Activated CD4-positive, alpha-beta memory T cell treated with anti-CD3 and anti-CD28 coated beads for 36 hours (primary cell): ENCODE measurements at regions not wholly inside any gene's neighbourhood (a gene's known extent, or its start where the extent isn't known, plus 50 kb on each side); places are given as distances from the start of the nearest gene placed in this dataset.

Experiments
- CTCF ChIA-PET: fragments of 350-600 bp; sonication (Branson Sonifier 250); formaldehyde crosslinking; loops from one replicate; lab custom pipeline; 2021; ENCODE audit warnings: antibody characterized with exemption, inconsistent platforms; lab: Charles Lee
- POLR2A ChIA-PET: fragments of 350-600 bp; sonication (Branson Sonifier 250); formaldehyde crosslinking; loops from one replicate; lab custom pipeline; 2021; ENCODE audit warnings: antibody characterized with exemption; lab: Charles Lee
- DNase-seq: peaks from one replicate; pipeline ENCODE4 v3.0.0-alpha.2; 2020
- H3K27ac Mint-ChIP-seq: one replicate; pipeline ENCODE4 v1.8.0; 2021; ENCODE audit warnings: mixed read lengths
- H3K27me3 Mint-ChIP-seq: one replicate; pipeline ENCODE4 v1.8.0; 2021; ENCODE audit warnings: mixed read lengths
- H3K36me3 Mint-ChIP-seq: one replicate; pipeline ENCODE4 v1.8.0; 2021; ENCODE audit warnings: mixed read lengths
- H3K4me1 Mint-ChIP-seq: one replicate; pipeline ENCODE4 v1.8.0; 2021; ENCODE audit warnings: low read depth, mixed read lengths
- H3K4me3 Mint-ChIP-seq: one replicate; pipeline ENCODE4 v1.8.0; 2021; ENCODE audit warnings: mild to moderate bottlenecking, mixed read lengths
- H3K9me3 Mint-ChIP-seq: one replicate; pipeline ENCODE4 v1.8.0; 2021; ENCODE audit warnings: mixed read lengths
- intact Hi-C: fragments of 100-400 bp; cut with micrococcal nuclease; formaldehyde crosslinking; loops from one replicate; pipeline ENCODE4 v1.15.1; 2023

GRCh38 chr1:83813576-83813975 is 185.4 kb downstream of the TTLL7 start:
- H3K36me3 Mint-ChIP-seq, result no peaks in the 10 kb centered on the region
- no peak overlapping the region for H3K27ac Mint-ChIP-seq
- CTCF ChIA-PET, result no interaction called here
- intact Hi-C loops, result no loop called here
- no peaks in the 10 kb centered on the region for H3K9me3 Mint-ChIP-seq
- no peaks in the 10 kb centered on the region for H3K27me3 Mint-ChIP-seq
- H3K4me3 Mint-ChIP-seq, result no peak overlapping the region
- DNase-seq, result no peak
- H3K4me1 Mint-ChIP-seq, result no peaks in the 10 kb centered on the region
- POLR2A ChIA-PET, result no interaction called here

GRCh38 chr1:83810144-83810543 is 188.8 kb downstream of the TTLL7 start:
- Mint-ChIP-seq H3K36me3 (no peaks in the 10 kb centered on the region), H3K27me3 (no peaks in the 10 kb centered on the region), H3K4me1 (no peaks in the 10 kb centered on the region), H3K9me3 (no peaks in the 10 kb centered on the region), H3K4me3 (no peak overlapping the region), H3K27ac (no peak overlapping the region)
- POLR2A ChIA-PET, result no interaction called here
- DNase-seq, result no peak
- CTCF ChIA-PET, result no interaction called here
- intact Hi-C loops, result no loop called here

- DNase-seq, result no peak
- CTCF ChIA-PET, result no interaction called here
- intact Hi-C loops, result no loop called here
- Mint-ChIP-seq H3K9me3 (no peaks in the 10 kb centered on the region), H3K4me3 (no peak overlapping the region), H3K27ac (no peak overlapping the region), H3K36me3 (no peaks in the 10 kb centered on the region), H3K4me1 (no peaks in the 10 kb centered on the region), H3K27me3 (no peaks in the 10 kb centered on the region)
- POLR2A ChIA-PET, result no interaction called here
Observed at GRCh38 chr1:83808536-83808935, 190.4 kb downstream of the TTLL7 start.

GRCh38 chr1:83807821-83808220 is 191.1 kb downstream of the TTLL7 start:
- Mint-ChIP-seq H3K9me3 (no peaks in the 10 kb centered on the region), H3K4me3 (no peak overlapping the region), H3K27me3 (no peaks in the 10 kb centered on the region), H3K4me1 (no peaks in the 10 kb centered on the region), H3K36me3 (no peaks in the 10 kb centered on the region), H3K27ac (no peak overlapping the region)
- no peak for DNase-seq
- intact Hi-C loops, result no loop called here
- ChIA-PET POLR2A (no interaction called here), CTCF (no interaction called here)

GRCh38 chr1:83807231-83807630 is 191.7 kb downstream of the TTLL7 start:
- no peak overlapping the region for H3K27ac Mint-ChIP-seq

GRCh38 chr1:83805921-83806320 is 193.0 kb downstream of the TTLL7 start:
- Mint-ChIP-seq H3K27me3 (no peaks in the 10 kb centered on the region), H3K4me3 (no peak overlapping the region), H3K4me1 (no peaks in the 10 kb centered on the region), H3K27ac (no peak overlapping the region), H3K9me3 (no peaks in the 10 kb centered on the region), H3K36me3 (no peaks in the 10 kb centered on the region)
- CTCF ChIA-PET, result interaction anchor here (0.7 kb wide), 1 partner anchor 53 kb away, joined by 3 read pairs; no protein-coding TSS in a partner anchor
- no peak for DNase-seq
- intact Hi-C loops, result no loop called here
- POLR2A ChIA-PET, result no interaction called here

More at GRCh38 chr1:83807231-83807630, 191.7 kb downstream of the TTLL7 start:
- ChIA-PET POLR2A (no interaction called here), CTCF (no interaction called here)
- Mint-ChIP-seq H3K4me3 (no peak overlapping the region), H3K9me3 (no peaks in the 10 kb centered on the region), H3K27me3 (no peaks in the 10 kb centered on the region), H3K4me1 (no peaks in the 10 kb centered on the region), H3K36me3 (no peaks in the 10 kb centered on the region)
- DNase-seq, result no peak
- intact Hi-C loops, result no loop called here

- DNase-seq, result no peak
- Mint-ChIP-seq H3K36me3 (no peaks in the 10 kb centered on the region), H3K4me1 (no peaks in the 10 kb centered on the region), H3K9me3 (no peaks in the 10 kb centered on the region), H3K27ac (no peak overlapping the region), H3K4me3 (no peak overlapping the region), H3K27me3 (no peaks in the 10 kb centered on the region)
- CTCF ChIA-PET, result no interaction called here
- POLR2A ChIA-PET, result no interaction called here
- intact Hi-C loops, result no loop called here
Observed at GRCh38 chr1:83802460-83803152, 196.3 kb downstream of the TTLL7 start.

GRCh38 chr1:83802023-83802422 is 196.9 kb downstream of the TTLL7 start:
- Mint-ChIP-seq H3K27me3 (no peaks in the 10 kb centered on the region), H3K27ac (no peak overlapping the region), H3K4me1 (no peaks in the 10 kb centered on the region), H3K4me3 (no peak overlapping the region), H3K36me3 (no peaks in the 10 kb centered on the region), H3K9me3 (no peaks in the 10 kb centered on the region)
- CTCF ChIA-PET, result no interaction called here
- intact Hi-C loops, result no loop called here
- DNase-seq, result no peak
- POLR2A ChIA-PET, result no interaction called here

GRCh38 chr1:83800066-83800465 is 198.9 kb downstream of the TTLL7 start:
- intact Hi-C loops, result no loop called here
- ChIA-PET POLR2A (no interaction called here), CTCF (no interaction called here)
- Mint-ChIP-seq H3K27me3 (no peaks in the 10 kb centered on the region), H3K36me3 (no peaks in the 10 kb centered on the region), H3K27ac (no peak overlapping the region), H3K4me1 (no peaks in the 10 kb centered on the region), H3K4me3 (no peak overlapping the region), H3K9me3 (no peaks in the 10 kb centered on the region)
- no peak for DNase-seq

GRCh38 chr1:83799594-83799993 is 199.3 kb downstream of the TTLL7 start:
- Mint-ChIP-seq H3K27ac (no peak overlapping the region), H3K9me3 (no peaks in the 10 kb centered on the region), H3K27me3 (no peaks in the 10 kb centered on the region), H3K4me3 (no peak overlapping the region), H3K4me1 (no peaks in the 10 kb centered on the region), H3K36me3 (no peaks in the 10 kb centered on the region)
- no peak for DNase-seq
- ChIA-PET CTCF (no interaction called here), POLR2A (no interaction called here)
- intact Hi-C loops, result no loop called here

- no peak for DNase-seq
- Mint-ChIP-seq H3K9me3 (no peaks in the 10 kb centered on the region), H3K27ac (no peak overlapping the region), H3K4me1 (no peaks in the 10 kb centered on the region), H3K36me3 (no peaks in the 10 kb centered on the region), H3K4me3 (no peak overlapping the region), H3K27me3 (peaks cover under 1% of the 10 kb centered on the region)
- POLR2A ChIA-PET, result no interaction called here
- intact Hi-C loops, result no loop called here
- CTCF ChIA-PET, result no interaction called here
Observed at GRCh38 chr1:83798965-83799364, 200.0 kb downstream of the TTLL7 start.

GRCh38 chr1:83796409-83796808 is 202.5 kb downstream of the TTLL7 start:
- ChIA-PET POLR2A (no interaction called here), CTCF (no interaction called here)
- Mint-ChIP-seq H3K27me3 (peaks cover 1% of the 10 kb centered on the region), H3K36me3 (no peaks in the 10 kb centered on the region), H3K4me3 (no peak overlapping the region), H3K9me3 (no peaks in the 10 kb centered on the region), H3K27ac (no peak overlapping the region), H3K4me1 (no peaks in the 10 kb centered on the region)
- no peak for DNase-seq
- intact Hi-C loops, result no loop called here

GRCh38 chr1:83794384-83794783 is 204.5 kb downstream of the TTLL7 start:
- H3K9me3 Mint-ChIP-seq, result no peaks in the 10 kb centered on the region
- peaks cover 1% of the 10 kb centered on the region for H3K27me3 Mint-ChIP-seq
- ChIA-PET POLR2A (no interaction called here), CTCF (no interaction called here)
- H3K27ac Mint-ChIP-seq, result no peak overlapping the region
- no peak overlapping the region for H3K4me3 Mint-ChIP-seq
- H3K36me3 Mint-ChIP-seq, result no peaks in the 10 kb centered on the region
- intact Hi-C loops, result no loop called here
- H3K4me1 Mint-ChIP-seq, result no peaks in the 10 kb centered on the region
- no peak for DNase-seq
